Endothelial cell of umbilical vein (primary cell): ENCODE measurements at regions not wholly inside any gene's neighbourhood (a gene's known extent, or its start where the extent isn't known, plus 50 kb on each side); places are given as distances from the start of the nearest gene placed in this dataset.

Experiments
- BruUV-seq: library from RNA; stranded (reverse); fragments of 400-500 nt; replicated peaks from 2 replicates; lab custom pipeline; 2021; lab: Mats Ljungman, UMichigan
- CTCF ChIA-PET: fragments of 300-600, 350-600 bp; sonication (Branson Sonifier 250); formaldehyde crosslinking; loops from one replicate; lab custom pipeline; 2021; ENCODE audit warnings: antibody characterized with exemption, inconsistent platforms; lab: Charles Lee
- POLR2A ChIA-PET: fragments of 300-600, 350-600 bp; sonication (Branson Sonifier 250); formaldehyde crosslinking; loops from one replicate; lab custom pipeline; 2021; ENCODE audit warnings: antibody characterized with exemption, inconsistent platforms; lab: Charles Lee
- DNase-seq: peaks from one replicate; pipeline ENCODE4 v3.0.0-alpha.2; 2011; ENCODE audit warnings: low read depth, low spot score
- FAIRE-seq: peaks from 2 replicates; lab custom pipeline; 2011; peaks lifted over from hg19 to GRCh38; lab: Jason Lieb, UNC
- H2AFZ ChIP-seq: 2 replicates; pipeline ENCODE4 v1.6.0; 2012; ENCODE audit warnings: low read depth, low read length, control low read depth, inconsistent platforms
- H3K27ac ChIP-seq: 2 replicates; pipeline ENCODE4 v1.5.1; 2011; ENCODE audit warnings: low read depth, mild to moderate bottlenecking, control low read depth, low read length, moderate library complexity; ENCODE audit not compliant: insufficient read depth
- H3K27me3 ChIP-seq, 2 experiments: 2 replicates each; pipeline versions ENCODE4 v1.6.0 to v1.6.1; 2011; ENCODE audit warnings: low read length in 2 of 2, mixed read lengths in 1 of 2; ENCODE audit not compliant: control insufficient read depth in 2 of 2, insufficient read depth in 2 of 2
- H3K36me3 ChIP-seq, 2 experiments: 2 replicates in 1 of 2; 3 replicates in 1 of 2; pipeline ENCODE4 v1.5.1; 2011; ENCODE audit warnings: low read length in 2 of 2, mild to moderate bottlenecking in 1 of 2, moderate library complexity in 1 of 2; ENCODE audit not compliant: control insufficient read depth in 2 of 2, insufficient read depth in 2 of 2; ENCODE audit errors: extremely low read depth in 1 of 2
- H3K4me1 ChIP-seq: 3 replicates; pipeline ENCODE4 v1.5.1; 2011; ENCODE audit warnings: mild to moderate bottlenecking, low read length; ENCODE audit not compliant: control insufficient read depth, insufficient read depth; ENCODE audit errors: extremely low read depth
- H3K4me2 ChIP-seq: 2 replicates; pipeline ENCODE4 v1.6.1; 2011; ENCODE audit warnings: low read length, control low read depth, mixed read lengths; ENCODE audit not compliant: insufficient read depth
- H3K4me3 ChIP-seq, 3 experiments: fragments of 200-600 bp in 1 of 3; sonication (generic), shearing (Covaris generic) in 1 of 3; replicated peaks in 1 of 3; 2 replicates each; pipeline ENCODE4 v1.5.1; 2011 to 2016; ENCODE audit warnings: control low read depth in 3 of 3, low read length in 3 of 3, mild to moderate bottlenecking in 2 of 3, inconsistent platforms in 1 of 3, low read depth in 1 of 3, moderate library complexity in 1 of 3; ENCODE audit not compliant: insufficient read depth in 1 of 3
- H3K79me2 ChIP-seq: 2 replicates; pipeline ENCODE4 v1.6.0; 2012; ENCODE audit warnings: low read length, inconsistent platforms; ENCODE audit not compliant: control insufficient read depth, insufficient read depth
- H3K9ac ChIP-seq: replicated peaks from 2 replicates; pipeline ENCODE3; 2011; ENCODE audit warnings: low read length, control low read depth; ENCODE audit not compliant: insufficient read depth; ENCODE audit errors: extremely low read depth
- H3K9me1 ChIP-seq: replicated peaks from 3 replicates; pipeline ENCODE4 v1.6.0; 2011; ENCODE audit warnings: mild to moderate bottlenecking, low read length; ENCODE audit not compliant: control insufficient read depth, insufficient read depth; ENCODE audit errors: extremely low read depth
- H3K9me3 ChIP-seq: replicated peaks from 2 replicates; pipeline ENCODE4 v1.5.1; 2012; ENCODE audit warnings: low read length, inconsistent platforms; ENCODE audit not compliant: control insufficient read depth, insufficient read depth
- H4K20me1 ChIP-seq: replicated peaks from 2 replicates; pipeline ENCODE3; 2011; ENCODE audit warnings: mild to moderate bottlenecking, low read length; ENCODE audit not compliant: control insufficient read depth, insufficient read depth; ENCODE audit errors: extremely low read depth
- EZH2 ChIP-seq: IDR thresholded peaks from 2 replicates; pipeline ENCODE4 v1.6.1; 2012; ENCODE audit warnings: borderline replicate concordance, low read depth, mild to moderate bottlenecking, moderate library complexity, low read length, inconsistent platforms; ENCODE audit not compliant: severe bottlenecking
- FOS ChIP-seq: IDR thresholded peaks from 2 replicates; pipeline ENCODE4 v1.6.1; 2011; ENCODE audit warnings: mild to moderate bottlenecking, low read length, moderate library complexity, borderline replicate concordance; ENCODE audit not compliant: insufficient read depth
- GATA2 ChIP-seq: IDR thresholded peaks from 2 replicates; pipeline ENCODE4 v1.7.0; 2011; ENCODE audit warnings: low read depth, mild to moderate bottlenecking, moderate library complexity, mixed read lengths, low read length; ENCODE audit not compliant: insufficient read length, insufficient read depth
- JUN ChIP-seq: IDR thresholded peaks from 2 replicates; pipeline ENCODE4 v1.6.1; 2011; ENCODE audit warnings: borderline replicate concordance, low read depth; ENCODE audit not compliant: insufficient read length, insufficient read depth
- MYC ChIP-seq: IDR thresholded peaks from one replicate; pipeline ENCODE4 v1.6.1; 2011; ENCODE audit warnings: mild to moderate bottlenecking, low read depth, low read length
- POLR2A ChIP-seq: IDR thresholded peaks from 2 replicates; pipeline ENCODE4 v1.6.1; 2012; ENCODE audit warnings: low read depth, mild to moderate bottlenecking, control low read depth, low read length
- POLR2AphosphoS5 ChIP-seq: IDR thresholded peaks from 2 replicates; pipeline ENCODE4 v1.6.1; 2012; ENCODE audit warnings: low read depth, mild to moderate bottlenecking, control low read depth, low read length, moderate library complexity; ENCODE audit not compliant: insufficient read depth
- dilution Hi-C: fragments of 300-500 bp; cut with MboI; formaldehyde crosslinking; loops from one replicate; pipeline ENCODE4 v1.15.0; 2019; ENCODE audit warnings: low sequenced_read_pairs; ENCODE audit not compliant: extremely low pct_ligation_motif_present
- intact Hi-C: fragments of 100-400 bp; cut with micrococcal nuclease; formaldehyde crosslinking; loops from one replicate; pipeline ENCODE4 v1.10.0; 2022
- TF ChIP-seq, protein P1 (sequence below): IDR thresholded peaks from 2 replicates; pipeline ENCODE4 v1.6.1; 2011; ENCODE audit not compliant: insufficient read depth, insufficient read length
- TF ChIP-seq, protein P2 (sequence below), 2 donors: IDR thresholded peaks; 1 replicate in 1 of 2; 2 replicates in 1 of 2; pipeline ENCODE4 v1.5.1; 2011; ENCODE audit warnings: low read length in 2 of 2, mild to moderate bottlenecking in 2 of 2, moderate library complexity in 2 of 2, control low read depth in 1 of 2, inconsistent platforms in 1 of 2, low read depth in 1 of 2; ENCODE audit not compliant: insufficient read depth in 1 of 2; ENCODE audit errors: extremely low read depth in 1 of 2

DNA sequence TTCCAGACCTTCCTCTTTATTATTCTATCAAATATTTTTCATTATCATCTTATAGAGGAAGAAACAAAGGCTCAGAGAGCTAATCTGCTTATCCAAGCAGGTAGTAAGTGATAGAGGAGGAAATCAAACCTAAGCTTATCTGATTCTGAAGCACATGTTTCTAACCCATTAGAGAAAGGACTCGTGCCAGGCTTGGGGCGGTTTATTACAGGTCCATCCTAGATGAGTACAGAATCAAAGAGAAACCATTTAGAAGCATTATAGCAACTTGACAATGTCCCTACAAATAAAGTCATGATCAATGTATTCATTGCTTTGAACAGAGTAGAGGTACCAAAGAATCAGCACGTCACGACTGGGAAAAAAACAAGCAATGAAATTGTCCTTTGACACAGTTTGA lies 303.0 kb downstream of the CYRIA start:
- BruUV-seq: no TSS peak
- no peak overlapping the region for H3K9ac ChIP-seq
- no peaks in the 10 kb centered on the region for H3K36me3 ChIP-seq
- H3K9me3 ChIP-seq: peaks cover 1% of the 10 kb centered on the region
- H3K4me3 ChIP-seq: no peak overlapping the region
- no peaks in the 10 kb centered on the region for H3K79me2 ChIP-seq
- H3K27ac ChIP-seq: no peak overlapping the region
- no peaks in the 10 kb centered on the region for H4K20me1 ChIP-seq
- dilution Hi-C loops: no loop called here
- POLR2A ChIA-PET: no interaction called here
- H3K4me2 ChIP-seq: no peak overlapping the region
- CTCF ChIA-PET: no interaction called here
- intact Hi-C loops: no loop called here
- TF ChIP-seq, protein P1, sequence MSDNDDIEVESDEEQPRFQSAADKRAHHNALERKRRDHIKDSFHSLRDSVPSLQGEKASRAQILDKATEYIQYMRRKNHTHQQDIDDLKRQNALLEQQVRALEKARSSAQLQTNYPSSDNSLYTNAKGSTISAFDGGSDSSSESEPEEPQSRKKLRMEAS: no peak
- no peak for TF ChIP-seq GATA2
- no peak for TF ChIP-seq FOS
- TF ChIP-seq, protein P2, sequence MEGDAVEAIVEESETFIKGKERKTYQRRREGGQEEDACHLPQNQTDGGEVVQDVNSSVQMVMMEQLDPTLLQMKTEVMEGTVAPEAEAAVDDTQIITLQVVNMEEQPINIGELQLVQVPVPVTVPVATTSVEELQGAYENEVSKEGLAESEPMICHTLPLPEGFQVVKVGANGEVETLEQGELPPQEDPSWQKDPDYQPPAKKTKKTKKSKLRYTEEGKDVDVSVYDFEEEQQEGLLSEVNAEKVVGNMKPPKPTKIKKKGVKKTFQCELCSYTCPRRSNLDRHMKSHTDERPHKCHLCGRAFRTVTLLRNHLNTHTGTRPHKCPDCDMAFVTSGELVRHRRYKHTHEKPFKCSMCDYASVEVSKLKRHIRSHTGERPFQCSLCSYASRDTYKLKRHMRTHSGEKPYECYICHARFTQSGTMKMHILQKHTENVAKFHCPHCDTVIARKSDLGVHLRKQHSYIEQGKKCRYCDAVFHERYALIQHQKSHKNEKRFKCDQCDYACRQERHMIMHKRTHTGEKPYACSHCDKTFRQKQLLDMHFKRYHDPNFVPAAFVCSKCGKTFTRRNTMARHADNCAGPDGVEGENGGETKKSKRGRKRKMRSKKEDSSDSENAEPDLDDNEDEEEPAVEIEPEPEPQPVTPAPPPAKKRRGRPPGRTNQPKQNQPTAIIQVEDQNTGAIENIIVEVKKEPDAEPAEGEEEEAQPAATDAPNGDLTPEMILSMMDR (IDR thresholded peaks at IDR 0.05; ENCODE audit: extremely low read depth in 1 of 2, insufficient read depth in 1 of 2, low read depth in 1 of 2, low read length in 2 of 2): no peak
- no peak for TF ChIP-seq MYC
- TF ChIP-seq JUN: no peak
- TF ChIP-seq POLR2A: no peak
- TF ChIP-seq POLR2AphosphoS5: no peak
- TF ChIP-seq EZH2: no peak
- DNase-seq (no peak), FAIRE-seq (no peak)
- no peaks in the 10 kb centered on the region for H3K27me3 ChIP-seq
- H3K9me1 ChIP-seq: no peaks in the 10 kb centered on the region
- H3K4me1 ChIP-seq: no peaks in the 10 kb centered on the region
- H2AFZ ChIP-seq: no peak overlapping the region
